Inflammatory macrophage treated with lipopolysaccharide for 1 hour (primary cell): ENCODE measurements at regions not wholly inside any gene's neighbourhood (a gene's known extent, or its start where the extent isn't known, plus 50 kb on each side); places are given as distances from the start of the nearest gene placed in this dataset.

ENCODE experiments used
- DNase-seq, 2 donors: peaks; one replicate each; pipeline ENCODE4 v3.0.0-alpha.2; 2020 to 2022

- no peak for DNase-seq
Measured at GRCh38 chr3:167958141-167958540, 137.6 kb downstream of the GOLIM4 start.

GRCh38 chr3:167952969-167953368 is 142.8 kb downstream of the GOLIM4 start:
- no peak for DNase-seq

GRCh38 chr3:167950212-167950611 is 145.5 kb downstream of the GOLIM4 start:
- DNase-seq = no peak

- DNase-seq = peak; percentile 82 to 94
Measured at GRCh38 chr3:167941234-167941995, 154.3 kb downstream of the GOLIM4 start.

- DNase-seq = no peak
Measured at GRCh38 chr3:167940241-167940640, 155.5 kb downstream of the GOLIM4 start.

GRCh38 chr3:167938516-167938915 is 157.2 kb downstream of the GOLIM4 start:
- DNase-seq = no peak

GRCh38 chr3:167936019-167936418 is 159.7 kb downstream of the GOLIM4 start:
- no peak for DNase-seq

- DNase-seq = no peak
Measured at GRCh38 chr3:167930453-167930852, 165.3 kb downstream of the GOLIM4 start.

GRCh38 chr3:167929968-167930367 is 165.8 kb downstream of the GOLIM4 start:
- no peak for DNase-seq

GRCh38 chr3:167928381-167928780 is 167.3 kb downstream of the GOLIM4 start:
- no peak for DNase-seq

- DNase-seq = no peak
Measured at GRCh38 chr3:167920747-167921146, 175.0 kb downstream of the GOLIM4 start.

- no peak for DNase-seq
Measured at GRCh38 chr3:167919590-167919989, 176.1 kb downstream of the GOLIM4 start.

GRCh38 chr3:167918686-167919085 is 177.0 kb downstream of the GOLIM4 start:
- no peak for DNase-seq

GRCh38 chr3:167918008-167918596 is 177.6 kb downstream of the GOLIM4 start:
- no peak for DNase-seq

GRCh38 chr3:167913219-167913835 is 177.8 kb downstream of the SERPINI1 start:
- peak; percentile 59 to 83 for DNase-seq

- DNase-seq = no peak
Measured at GRCh38 chr3:167909952-167910351, 174.4 kb downstream of the SERPINI1 start.

- DNase-seq = no peak
Measured at GRCh38 chr3:167909504-167909896, 174.0 kb downstream of the SERPINI1 start.

GRCh38 chr3:167908746-167909503 is 173.4 kb downstream of the SERPINI1 start:
- DNase-seq = no peak

GRCh38 chr3:167908221-167908620 is 172.7 kb downstream of the SERPINI1 start:
- DNase-seq = no peak

GRCh38 chr3:167901138-167901537 is 165.6 kb downstream of the SERPINI1 start:
- DNase-seq = no peak

- DNase-seq = peak; percentile 40 to 48
Measured at GRCh38 chr3:167899093-167899492, 163.6 kb downstream of the SERPINI1 start.

- no peak for DNase-seq
Measured at GRCh38 chr3:167898091-167898490, 162.6 kb downstream of the SERPINI1 start.

GRCh38 chr3:167895684-167896083 is 160.2 kb downstream of the SERPINI1 start:
- DNase-seq = no peak
